ENCODE measurements at regions not wholly inside any gene's neighbourhood (a gene's known extent, or its start where the extent isn't known, plus 50 kb on each side); places are given as distances from the start of the nearest gene placed in this dataset.

DNA sequence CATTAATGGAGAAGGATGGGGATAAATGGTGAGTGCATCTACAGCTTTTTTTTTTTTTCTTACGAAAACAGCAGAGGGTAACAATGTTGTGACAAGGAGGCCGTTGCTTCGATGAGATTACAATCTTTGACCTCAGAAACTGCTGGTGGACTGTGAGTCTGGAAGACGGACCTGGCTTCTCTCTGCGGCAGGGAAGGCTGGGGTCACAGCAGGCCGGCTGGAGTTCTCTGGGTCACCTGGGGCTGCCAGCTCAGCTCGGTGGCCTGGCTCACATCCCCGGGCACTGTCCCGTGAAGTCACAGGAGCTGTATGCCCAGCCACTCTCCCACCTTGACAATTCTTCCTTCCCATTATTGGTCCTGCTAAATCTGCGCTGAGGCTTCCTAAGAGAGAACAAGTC lies 160.8 kb downstream of the ACKR3 start:
- DNase-seq (ENCODE audit: low read depth): no peak
- H3K4me3 ChIP-seq (replicated peaks; ENCODE audit: low read depth, low read length): no peak overlapping the region
- TF ChIP-seq, protein P1, sequence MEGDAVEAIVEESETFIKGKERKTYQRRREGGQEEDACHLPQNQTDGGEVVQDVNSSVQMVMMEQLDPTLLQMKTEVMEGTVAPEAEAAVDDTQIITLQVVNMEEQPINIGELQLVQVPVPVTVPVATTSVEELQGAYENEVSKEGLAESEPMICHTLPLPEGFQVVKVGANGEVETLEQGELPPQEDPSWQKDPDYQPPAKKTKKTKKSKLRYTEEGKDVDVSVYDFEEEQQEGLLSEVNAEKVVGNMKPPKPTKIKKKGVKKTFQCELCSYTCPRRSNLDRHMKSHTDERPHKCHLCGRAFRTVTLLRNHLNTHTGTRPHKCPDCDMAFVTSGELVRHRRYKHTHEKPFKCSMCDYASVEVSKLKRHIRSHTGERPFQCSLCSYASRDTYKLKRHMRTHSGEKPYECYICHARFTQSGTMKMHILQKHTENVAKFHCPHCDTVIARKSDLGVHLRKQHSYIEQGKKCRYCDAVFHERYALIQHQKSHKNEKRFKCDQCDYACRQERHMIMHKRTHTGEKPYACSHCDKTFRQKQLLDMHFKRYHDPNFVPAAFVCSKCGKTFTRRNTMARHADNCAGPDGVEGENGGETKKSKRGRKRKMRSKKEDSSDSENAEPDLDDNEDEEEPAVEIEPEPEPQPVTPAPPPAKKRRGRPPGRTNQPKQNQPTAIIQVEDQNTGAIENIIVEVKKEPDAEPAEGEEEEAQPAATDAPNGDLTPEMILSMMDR (IDR thresholded peaks at IDR 0.05; ENCODE audit: low read length, missing control alignments): no peak

DNA sequence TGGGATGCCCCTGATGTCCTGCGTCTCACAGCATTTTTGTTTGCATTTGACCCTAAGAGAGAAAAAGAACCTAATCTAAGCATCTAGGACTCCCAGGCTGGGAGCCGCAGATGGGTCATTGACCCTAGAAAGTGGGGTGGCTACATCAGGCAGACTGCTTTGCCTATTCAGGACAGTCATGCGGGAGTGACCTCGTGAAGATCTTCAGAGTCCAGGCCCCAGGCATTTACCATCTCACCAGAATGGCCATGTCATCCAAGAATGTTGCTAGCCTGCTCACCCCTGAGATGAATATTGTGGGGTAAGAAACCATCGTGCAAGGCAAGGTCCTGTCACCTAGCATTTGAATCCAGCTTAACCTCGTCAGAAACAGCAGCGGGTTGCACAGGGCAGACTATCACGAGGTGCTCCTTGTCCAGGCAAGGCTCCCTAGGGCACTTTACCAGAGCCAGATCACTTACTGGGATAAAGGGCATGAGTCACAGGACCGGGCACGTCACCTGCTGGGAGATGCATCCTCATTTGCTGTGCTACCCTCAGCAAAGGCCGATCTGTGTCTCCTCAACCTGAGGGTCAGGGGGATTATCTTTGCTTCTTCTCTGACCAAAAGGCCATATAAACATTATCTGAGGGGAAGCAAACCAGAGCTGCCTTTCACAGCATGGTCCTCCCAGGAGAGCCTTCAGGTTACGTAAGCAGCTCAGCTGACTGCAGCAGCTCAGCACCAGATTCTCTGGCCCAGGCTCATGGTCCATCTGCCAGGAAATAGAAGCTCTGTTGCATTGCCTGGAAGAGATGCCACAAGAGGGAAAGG lies 162.3 kb downstream of the ACKR3 start:
- TF ChIP-seq, protein P1 (IDR thresholded peaks at IDR 0.05; ENCODE audit: low read length, missing control alignments): no peak
- no peak overlapping the region for H3K4me3 ChIP-seq (replicated peaks; ENCODE audit: low read depth, low read length)
- DNase-seq (ENCODE audit: low read depth): peak; percentile 79

DNA sequence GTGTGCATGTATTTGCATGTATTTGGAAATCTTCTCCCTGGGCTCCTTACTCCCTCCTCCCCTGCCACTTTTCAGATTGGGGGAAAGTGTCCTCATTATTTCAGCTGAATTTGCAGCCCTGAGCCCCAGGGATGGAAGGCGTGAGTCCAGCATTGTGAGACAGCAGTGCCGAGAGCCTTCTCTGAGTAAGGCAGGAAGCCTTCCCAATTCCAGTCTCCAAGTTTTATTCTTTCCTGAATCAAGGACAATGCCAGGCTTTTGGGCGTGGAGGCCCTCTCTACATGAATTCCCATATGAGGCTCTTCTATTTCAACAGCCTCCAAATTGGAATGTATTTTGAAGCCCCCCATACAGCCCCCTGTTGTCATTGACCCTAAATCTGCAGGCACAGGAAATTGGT lies 163.5 kb downstream of the ACKR3 start:
- DNase-seq (ENCODE audit: low read depth): no peak
- H3K4me3 ChIP-seq (replicated peaks; ENCODE audit: low read depth, low read length): no peak overlapping the region
- TF ChIP-seq, protein P1 (IDR thresholded peaks at IDR 0.05; ENCODE audit: low read length, missing control alignments): no peak

DNA sequence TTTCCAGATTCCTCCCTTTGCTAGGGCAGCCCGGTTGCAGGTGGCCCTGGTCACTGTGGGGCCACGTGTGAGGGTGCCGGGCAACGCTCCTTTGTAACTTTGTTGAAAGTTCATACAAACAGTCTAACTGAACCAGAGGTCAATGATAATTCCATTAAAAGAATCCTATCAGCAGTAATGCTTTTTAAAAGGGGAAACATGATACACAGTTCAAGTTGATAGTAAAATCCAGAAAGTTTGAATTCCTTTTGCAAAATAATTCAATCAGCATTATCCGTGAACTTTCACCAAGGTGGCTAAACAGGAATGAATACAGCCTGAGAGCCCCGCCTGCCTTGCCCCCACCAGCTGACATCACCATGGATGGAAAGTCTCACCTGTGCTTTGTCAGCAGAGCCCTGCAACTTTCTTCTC lies 166.2 kb downstream of the ACKR3 start:
- TF ChIP-seq, protein P1 (IDR thresholded peaks at IDR 0.05; ENCODE audit: low read length, missing control alignments): no peak
- H3K4me3 ChIP-seq (replicated peaks; ENCODE audit: low read depth, low read length): no peak overlapping the region
- DNase-seq (ENCODE audit: low read depth): no peak

DNA sequence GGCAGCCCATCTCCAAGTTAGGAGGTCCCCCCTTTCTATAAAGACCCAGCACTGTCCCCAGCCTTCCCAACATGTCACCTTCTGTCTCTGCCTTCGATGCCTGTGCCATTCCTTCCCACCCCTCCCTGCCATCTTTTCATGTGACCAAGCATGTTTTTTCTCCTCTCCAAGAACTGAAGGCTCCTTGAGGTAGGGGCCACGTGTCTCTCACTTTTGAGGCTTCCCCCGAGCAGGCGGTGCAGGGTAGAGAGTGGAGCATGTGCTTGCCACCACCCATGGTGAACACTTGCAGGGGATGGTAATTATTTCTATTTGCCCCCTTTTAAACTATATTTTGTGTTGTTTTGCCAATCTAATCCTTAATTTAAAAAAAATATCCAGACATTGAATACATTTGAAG lies 168.4 kb downstream of the ACKR3 start:
- no peak overlapping the region for H3K4me3 ChIP-seq (replicated peaks; ENCODE audit: low read depth, low read length)
- TF ChIP-seq, protein P1 (IDR thresholded peaks at IDR 0.05; ENCODE audit: low read length, missing control alignments): no peak
- DNase-seq (ENCODE audit: low read depth): no peak

DNA sequence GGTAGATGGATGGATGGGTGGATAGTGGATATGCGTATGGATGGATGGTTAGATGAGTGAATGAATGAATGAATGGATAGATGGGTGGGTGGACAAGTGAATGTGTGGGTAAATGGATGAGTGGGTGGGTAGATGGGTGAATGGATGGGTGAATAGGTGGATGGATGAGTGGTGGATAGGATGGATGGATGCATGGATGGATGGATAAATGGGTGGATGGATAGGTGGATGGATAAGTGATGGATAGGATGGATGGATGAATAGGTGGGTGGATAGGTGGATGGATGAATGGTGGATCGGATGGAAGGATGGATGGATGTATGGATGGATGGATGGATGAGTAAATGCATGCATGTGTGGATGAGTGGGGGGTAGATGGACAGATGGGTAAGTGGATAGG lies 169.3 kb downstream of the ACKR3 start:
- no peak for DNase-seq (ENCODE audit: low read depth)
- H3K4me3 ChIP-seq (replicated peaks; ENCODE audit: low read depth, low read length): no peak overlapping the region
- TF ChIP-seq, protein P1 (IDR thresholded peaks at IDR 0.05; ENCODE audit: low read length, missing control alignments): no peak

DNA sequence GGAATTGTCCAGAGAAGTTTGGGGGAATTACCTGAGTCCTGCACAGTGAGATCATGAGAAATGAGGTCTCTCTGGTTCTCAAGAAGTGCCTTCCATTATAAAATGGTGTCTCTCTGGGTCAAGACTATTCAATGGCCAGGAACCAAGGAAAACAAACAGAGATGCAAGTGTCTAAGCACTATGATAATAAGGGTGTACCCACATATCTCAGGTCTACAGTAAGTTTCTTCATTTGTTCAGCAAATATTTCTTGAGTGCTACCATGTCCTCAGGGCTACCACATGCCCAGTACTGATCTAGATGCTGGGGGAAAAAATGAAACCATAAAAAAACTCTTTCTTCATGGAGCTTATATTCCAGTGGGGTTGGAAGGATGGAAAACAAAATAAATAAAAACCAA lies 170.0 kb downstream of the ACKR3 start:
- TF ChIP-seq, protein P1 (IDR thresholded peaks at IDR 0.05; ENCODE audit: low read length, missing control alignments): no peak
- no peak for DNase-seq (ENCODE audit: low read depth)
- no peak overlapping the region for H3K4me3 ChIP-seq (replicated peaks; ENCODE audit: low read depth, low read length)

Data from fibroblast of pulmonary artery (primary cell).